Middle frontal gyrus (tissue), 1 donor: ENCODE measurements at regions not wholly inside any gene's neighbourhood (a gene's known extent, or its start where the extent isn't known, plus 50 kb on each side); places are given as distances from the start of the nearest gene placed in this dataset.

Source experiments
- DNase-seq: peaks from one replicate; pipeline ENCODE4 v3.0.0-alpha.2; 2015; ENCODE audit warnings: low spot score; ENCODE audit errors: extremely low spot score

- no peak for DNase-seq
Observed at GRCh38 chr14:81668626-81669274, 135.1 kb upstream of the SEL1L start.

DNA sequence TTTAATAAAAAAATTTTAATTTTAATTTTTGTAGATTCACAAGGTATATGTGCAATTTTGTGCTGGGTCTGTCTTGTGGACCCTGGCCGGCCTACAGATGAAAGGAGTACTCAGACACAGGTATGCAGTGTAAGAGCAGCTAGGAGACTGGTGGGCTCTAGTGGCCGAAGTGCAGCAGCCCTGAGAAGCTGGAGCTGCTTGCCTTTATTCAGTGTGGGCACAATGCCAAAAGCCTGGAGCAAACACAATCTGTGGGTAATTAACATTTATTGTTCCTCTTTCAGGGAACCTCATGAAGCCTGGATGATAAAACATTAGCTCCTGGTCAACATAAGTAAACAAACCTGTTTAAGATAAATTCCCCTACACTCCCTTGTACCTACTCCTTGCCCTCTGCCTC is 135.7 kb upstream of the SEL1L start:
- DNase-seq, result no peak

DNA sequence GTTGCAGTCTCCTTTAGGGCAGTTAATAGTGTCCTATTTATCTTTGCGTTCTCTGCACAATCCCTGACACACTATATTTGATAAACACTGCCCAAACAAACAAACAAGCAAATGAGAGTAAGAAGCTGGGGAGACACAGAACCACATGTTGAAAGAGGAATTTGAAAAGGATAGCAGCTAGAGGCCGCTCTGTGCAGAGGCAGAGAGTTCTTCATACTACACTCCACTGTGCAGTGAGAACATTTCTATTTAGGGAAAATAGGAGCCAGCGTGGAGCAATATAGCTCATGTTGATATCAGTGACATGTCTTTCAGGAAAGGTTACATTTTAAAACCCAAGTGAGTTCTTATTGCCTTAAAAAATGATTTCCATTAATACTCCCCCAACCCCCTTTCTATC is 140.3 kb upstream of the SEL1L start:
- DNase-seq, result no peak

GRCh38 chr14:81676395-81676794 is 142.7 kb upstream of the SEL1L start:
- DNase-seq, result no peak

GRCh38 chr14:81676879-81677278 is 143.2 kb upstream of the SEL1L start:
- DNase-seq, result no peak

GRCh38 chr14:81677736-81678135 is 144.1 kb upstream of the SEL1L start:
- no peak for DNase-seq

- no peak for DNase-seq
Observed at GRCh38 chr14:81679226-81679625, 145.6 kb upstream of the SEL1L start.

- DNase-seq, result no peak
Observed at GRCh38 chr14:81681541-81681940, 147.9 kb upstream of the SEL1L start.

DNA sequence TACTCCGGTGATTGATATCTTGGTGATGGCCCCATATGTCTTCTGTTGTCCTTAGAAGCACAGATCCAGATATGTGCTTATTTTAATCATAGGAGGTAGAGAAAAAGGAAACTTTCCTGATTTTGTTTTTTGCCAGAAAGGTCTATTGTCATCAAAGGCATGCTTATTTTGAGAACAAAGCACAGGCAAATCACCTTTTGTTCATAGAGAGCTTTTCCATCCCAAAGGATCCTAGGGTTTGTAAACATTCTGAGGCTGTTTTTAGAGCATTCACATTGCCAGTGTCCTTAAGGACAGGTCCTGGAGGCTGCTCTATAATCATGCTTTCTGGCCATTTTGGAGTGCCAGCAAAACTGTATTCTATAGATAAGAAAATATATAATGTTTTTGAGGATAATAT is 148.5 kb upstream of the SEL1L start:
- DNase-seq, result no peak

- DNase-seq, result no peak
Observed at GRCh38 chr14:81682701-81683100, 149.0 kb upstream of the SEL1L start.

- DNase-seq, result no peak
Observed at GRCh38 chr14:81684696-81685095, 151.0 kb upstream of the SEL1L start.

- DNase-seq, result no peak
Observed at GRCh38 chr14:81686512-81686911, 152.9 kb upstream of the SEL1L start.

GRCh38 chr14:81691931-81692330 is 158.3 kb upstream of the SEL1L start:
- no peak for DNase-seq

GRCh38 chr14:81694419-81694818 is 160.8 kb upstream of the SEL1L start:
- no peak for DNase-seq

DNA sequence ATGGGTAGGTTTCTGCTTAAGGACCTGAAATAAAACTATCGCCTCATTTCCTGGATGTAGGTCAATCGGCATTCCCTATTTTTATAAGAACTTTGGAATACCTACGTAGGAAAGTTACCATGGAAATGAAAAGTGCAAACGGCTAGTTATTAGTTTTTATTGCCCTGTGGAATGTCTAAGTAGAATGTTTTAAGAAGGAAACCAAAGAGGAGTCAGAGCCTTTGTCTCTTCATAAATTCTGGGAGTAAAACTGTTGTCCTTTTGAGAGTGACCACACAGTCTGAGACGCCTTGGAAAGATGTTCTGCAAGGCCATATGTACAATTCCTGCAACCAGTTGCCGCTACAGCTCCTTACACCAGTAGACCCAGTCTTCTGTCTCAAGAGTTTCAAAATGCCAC is 176.0 kb upstream of the SEL1L start:
- no peak for DNase-seq

- peak; percentile 26 for DNase-seq
Observed at GRCh38 chr14:81710232-81710845, 176.7 kb upstream of the SEL1L start.

- DNase-seq, result no peak
Observed at GRCh38 chr14:81715731-81716130, 182.1 kb upstream of the SEL1L start.

GRCh38 chr14:81716953-81717352 is 183.3 kb upstream of the SEL1L start:
- DNase-seq, result no peak

DNA sequence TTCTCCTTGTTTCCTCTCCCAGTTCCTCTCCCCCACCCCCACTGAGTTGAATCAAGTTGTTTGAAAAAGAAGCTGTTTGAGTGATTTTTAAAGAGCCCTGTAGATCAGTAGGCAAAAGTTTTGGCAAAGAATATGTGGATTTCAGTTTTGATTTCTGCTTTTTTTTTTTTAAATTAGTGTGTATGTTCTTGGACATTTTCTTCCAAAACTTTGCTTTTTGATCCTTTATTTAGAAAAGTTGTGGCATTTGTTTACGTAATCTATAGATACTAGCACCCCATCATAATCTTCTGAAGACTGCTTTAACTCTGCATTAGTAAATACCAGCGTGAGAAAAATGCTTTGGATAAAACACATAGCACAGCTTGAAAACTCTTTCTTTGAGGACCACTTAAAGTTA is 190.3 kb upstream of the SEL1L start:
- DNase-seq, result no peak

DNA sequence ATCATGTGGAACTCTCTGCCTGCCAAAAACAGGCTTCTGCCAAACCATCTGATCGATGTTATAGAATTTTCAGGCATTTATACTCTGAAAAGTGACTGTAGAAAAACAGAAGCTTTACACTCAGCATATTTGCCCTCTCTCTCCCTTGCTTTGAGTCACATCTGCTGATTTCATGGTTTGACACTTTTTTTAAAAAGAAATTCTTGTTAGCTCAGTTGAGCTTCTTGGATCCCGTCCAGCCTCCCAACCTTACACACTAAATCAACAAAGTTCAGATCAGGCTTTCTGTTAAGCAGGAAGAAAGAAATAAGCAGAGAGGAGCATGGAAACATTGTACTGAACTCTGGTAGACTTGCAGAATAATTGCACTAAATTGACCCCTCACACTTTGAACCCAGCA is 193.6 kb upstream of the SEL1L start:
- DNase-seq, result no peak

DNA sequence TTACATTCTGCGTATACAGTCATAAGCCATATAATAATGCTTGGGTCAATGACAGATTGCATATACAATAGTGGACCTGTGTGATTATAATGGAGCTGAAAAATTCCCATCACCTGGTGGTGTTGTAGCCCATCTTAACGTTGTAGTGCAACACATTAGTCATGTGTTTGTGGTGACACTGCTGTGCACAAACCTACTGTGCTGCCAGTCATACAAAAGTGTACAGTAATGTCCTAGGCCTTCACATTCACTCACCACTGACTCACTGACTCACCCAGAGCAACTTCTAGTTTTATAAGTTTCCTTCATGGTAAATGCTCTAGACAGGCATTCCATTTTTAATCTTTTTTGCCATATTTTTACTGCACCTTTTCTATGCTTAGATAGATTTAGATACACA is 194.8 kb upstream of the SEL1L start:
- no peak for DNase-seq

GRCh38 chr14:81729622-81730021 is 196.0 kb upstream of the SEL1L start:
- DNase-seq, result no peak

GRCh38 chr14:81737938-81738337 is 204.3 kb upstream of the SEL1L start:
- DNase-seq, result no peak
